NCI-H748 treated with DMSO at 0.1 percent for 48 hours (cell line): ENCODE measurements at regions not wholly inside any gene's neighbourhood (a gene's known extent, or its start where the extent isn't known, plus 50 kb on each side); places are given as distances from the start of the nearest gene placed in this dataset.

Source experiments
- DNase-seq: peaks from one replicate; lab custom pipeline; 2025; lab: John Stamatoyannopoulos, UW

DNA sequence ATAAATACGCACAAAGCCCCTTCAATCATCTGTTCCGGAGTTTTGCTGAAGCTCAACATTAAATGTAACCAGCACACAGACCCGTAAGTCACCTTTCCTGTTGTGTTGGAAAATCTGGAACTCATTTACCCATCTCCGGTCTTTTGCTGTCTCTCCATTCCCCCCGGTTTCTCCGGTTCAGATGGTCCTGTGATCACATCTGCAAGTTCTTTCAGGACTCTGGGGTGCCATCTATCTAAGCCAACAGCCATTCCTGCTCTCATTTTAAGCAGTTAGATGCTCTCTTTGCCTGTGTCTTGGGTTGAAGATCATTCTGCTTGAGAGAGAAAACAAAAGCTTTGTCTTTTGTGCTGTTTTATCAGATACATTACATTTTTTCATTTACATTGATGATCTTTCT is 91.7 kb upstream of the TGIF1 start:
- no peak for DNase-seq

DNA sequence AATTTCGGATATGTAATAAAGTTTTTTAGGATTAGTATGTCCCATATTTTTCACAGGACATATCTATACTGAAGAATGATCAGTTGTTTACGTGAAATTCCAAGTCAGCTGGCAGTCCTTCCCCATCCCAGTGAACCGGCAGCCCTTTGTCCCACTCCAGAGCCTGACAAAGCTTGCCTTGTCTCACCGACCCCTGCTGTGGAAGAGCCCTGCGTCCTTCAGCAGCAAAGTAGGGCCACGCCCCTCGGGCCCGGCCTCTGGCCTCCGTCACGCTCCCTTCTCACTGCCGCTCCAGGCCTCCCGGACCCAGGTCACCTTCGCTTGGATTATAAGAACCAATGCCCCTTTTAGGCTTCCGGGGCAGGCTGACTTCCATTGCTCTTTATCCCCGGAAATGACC is 89.8 kb upstream of the TGIF1 start:
- no peak for DNase-seq

DNA sequence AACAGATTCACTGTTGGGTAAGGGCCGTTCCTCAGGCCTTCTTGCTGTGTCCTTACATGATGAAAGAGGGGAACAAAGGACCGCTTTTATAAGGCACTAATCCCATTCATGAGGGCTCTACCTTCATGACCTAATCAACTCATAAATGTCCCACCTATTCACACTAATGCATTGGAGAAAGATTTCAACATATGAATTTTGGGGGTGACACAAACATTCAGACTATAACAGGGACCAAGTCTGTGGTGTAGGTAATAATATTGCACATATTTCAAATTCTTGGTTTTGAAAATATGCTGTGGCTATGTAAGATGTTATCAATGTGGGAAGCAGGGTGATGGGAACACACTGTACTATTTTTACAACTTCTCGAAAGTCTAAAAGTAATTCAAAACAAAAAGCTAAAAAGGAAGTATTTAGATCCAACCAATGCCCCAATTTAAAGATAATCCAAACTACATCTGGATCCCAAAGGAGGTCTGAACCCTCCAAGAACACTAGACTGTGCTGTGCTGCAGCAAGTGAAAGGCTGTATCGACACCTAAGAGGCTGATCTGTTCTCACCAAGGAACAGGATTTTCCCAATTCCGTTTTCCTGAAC is 82.4 kb upstream of the TGIF1 start:
- no peak for DNase-seq

DNA sequence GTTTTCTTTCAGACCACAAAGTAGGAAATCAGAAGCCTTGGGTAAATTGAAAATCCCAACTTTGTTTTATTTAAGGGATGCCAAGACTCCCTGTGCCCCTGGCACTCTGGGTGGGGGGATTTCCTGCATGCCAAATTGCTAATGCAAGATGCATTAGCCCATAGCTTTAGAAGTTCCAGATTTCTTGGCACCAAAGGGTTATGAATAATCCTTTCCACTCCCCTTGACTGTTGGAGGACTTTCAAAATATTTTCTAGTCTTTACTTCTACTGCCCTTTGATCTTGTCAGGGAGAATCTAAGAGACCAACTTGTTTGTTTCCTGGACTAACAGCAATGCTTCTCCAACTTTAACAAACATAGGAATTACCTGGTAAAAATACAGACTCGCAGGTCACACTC is 81.8 kb upstream of the TGIF1 start:
- DNase-seq: no peak

DNA sequence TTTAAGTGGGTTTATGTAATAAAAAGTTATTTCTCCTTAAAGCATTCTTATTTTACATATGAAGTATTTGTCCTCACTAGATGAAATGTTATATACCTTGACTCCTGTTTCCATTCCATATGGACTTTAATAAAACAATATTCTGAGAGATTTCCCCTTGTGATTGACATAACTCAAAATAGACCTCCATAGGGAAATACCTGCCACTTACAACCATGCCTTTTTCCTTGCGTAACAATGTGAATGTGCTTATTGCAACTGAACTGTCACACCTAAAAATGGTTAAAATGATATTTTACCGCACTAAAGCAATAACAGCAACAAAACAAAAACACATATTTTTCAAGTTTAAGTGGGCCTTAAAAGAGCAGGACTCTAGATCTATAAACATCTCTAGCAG is 70.3 kb upstream of the TGIF1 start:
- DNase-seq: no peak

DNA sequence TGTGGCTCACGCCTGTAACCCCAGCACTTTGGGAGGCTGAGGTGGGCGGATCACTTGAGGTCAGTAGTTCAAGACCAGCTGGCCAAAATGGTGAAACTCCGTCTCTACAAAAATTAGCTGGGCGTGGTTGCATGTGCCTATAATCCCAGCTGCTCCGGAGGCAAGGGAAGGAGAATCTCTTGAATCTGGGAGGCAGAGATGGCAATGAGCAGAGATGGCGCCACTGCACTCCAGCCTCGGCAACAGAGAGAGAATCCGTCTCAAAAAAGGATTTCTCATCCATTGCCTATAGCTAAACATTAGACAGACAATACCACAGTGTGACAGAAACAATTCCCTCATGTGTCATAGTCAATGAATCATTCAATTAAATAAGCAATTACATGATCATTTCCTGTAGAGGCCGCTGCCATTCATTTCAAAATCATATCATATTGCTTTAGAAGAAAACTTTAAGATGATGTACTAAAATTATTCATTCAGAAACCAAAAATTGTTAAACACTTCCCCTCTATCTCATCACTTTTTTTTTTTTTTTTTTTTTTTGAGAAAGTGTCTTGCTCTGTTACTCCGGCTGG is 69.5 kb upstream of the TGIF1 start:
- DNase-seq: no peak

DNA sequence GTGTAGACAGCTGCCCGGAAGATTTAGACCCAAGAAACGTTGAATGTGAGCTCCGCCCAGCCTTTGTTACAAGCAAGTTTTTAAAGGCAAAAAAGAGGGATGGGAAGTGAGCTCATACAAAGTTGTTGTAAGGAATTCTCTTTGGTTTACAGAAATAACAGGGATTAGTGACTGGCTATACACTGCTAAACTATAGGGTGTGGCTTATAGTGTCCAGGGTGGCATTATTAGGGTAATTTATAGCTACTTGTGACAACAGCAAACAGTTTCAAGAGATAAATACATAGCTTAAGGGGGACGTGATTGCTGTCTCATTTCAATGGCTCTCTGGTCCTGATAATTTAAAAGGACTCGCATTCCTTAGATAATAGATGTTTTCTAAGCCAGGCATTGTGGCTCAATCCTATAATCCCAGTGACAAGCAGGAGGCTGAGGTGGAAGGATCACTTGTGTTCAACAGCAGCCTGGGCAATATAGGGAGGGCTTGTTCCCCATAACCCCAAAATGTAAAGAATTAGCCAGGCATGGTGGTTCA is 66.5 kb upstream of the TGIF1 start:
- DNase-seq: peak; percentile 74

DNA sequence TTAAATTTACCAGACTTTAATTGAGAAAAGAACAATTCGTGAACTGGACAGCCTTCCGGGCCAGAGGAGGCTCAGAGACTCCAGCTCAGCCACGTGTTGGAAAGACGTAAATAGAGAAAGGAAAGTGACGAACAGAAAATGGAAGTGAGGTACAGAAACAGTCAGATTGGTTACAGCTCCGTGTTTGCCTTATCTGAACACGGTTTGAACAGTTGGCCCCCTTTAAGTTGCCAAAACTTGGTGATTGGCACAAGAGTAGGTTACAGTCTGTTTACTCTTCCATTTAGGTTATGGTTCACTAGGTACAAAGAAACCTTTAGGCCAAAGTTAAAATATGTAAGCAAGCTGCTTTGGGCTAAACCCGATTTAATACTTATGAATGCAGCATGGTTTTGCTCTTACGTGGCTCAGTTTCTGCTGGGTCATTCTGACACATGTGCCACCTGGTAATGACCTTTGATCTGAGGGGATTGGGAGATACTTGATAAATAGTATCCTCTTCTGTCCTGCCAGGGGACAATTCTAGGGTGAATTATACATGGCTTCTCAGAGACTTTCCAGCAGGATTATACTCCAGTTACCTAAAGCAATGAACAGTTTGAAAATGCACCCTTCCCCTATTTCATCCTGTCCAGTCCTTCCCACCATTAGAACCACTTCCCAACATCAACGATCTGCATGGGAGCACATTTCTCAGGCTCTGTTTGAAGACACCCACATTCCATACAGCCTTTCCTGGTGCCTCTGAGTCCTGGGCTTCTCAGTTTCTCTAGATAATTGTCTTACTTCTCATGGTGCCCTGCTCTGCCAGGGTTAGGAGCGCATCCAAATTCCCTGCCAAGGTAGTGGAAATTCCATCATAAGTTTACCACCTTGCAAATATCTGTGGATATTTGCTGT is 65.1 kb upstream of the TGIF1 start:
- DNase-seq: no peak

DNA sequence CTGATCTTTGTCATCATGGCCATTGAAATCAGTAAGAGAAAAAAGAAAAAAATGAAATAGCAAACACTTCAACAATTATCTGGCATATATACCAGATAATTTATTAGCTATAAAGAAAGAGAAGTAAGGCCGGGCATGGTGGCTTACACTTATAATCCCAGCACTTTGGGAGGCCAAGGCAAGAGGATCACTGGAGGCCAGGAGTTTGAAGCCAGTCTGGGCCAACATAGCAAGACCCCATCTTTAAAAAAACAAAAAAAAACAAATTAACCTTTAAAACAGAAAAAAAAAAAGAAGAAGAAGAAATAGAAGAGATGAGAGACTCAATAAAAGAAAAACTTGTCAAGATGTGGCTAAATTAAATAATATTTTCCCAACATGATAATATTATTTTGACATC is 61.6 kb upstream of the TGIF1 start:
- DNase-seq: no peak

DNA sequence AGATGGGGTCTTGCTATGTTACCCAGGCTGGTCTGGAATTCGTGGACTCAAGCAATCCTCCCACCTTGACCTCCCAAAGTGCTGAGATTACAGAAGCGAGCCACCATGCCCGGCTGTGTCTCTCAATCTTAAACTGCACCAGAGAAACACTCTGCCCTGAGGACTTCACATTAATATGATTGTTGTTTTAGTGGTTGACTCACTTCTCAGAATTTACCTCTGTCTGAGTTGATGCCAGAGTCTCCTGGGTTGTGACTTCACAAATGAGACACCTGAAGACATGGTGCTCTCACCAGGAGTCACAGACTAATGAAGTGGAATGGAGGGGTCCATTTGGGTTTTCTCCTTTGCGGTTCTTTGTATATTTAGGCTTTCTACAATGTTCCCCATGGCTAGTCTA is 61.0 kb upstream of the TGIF1 start:
- no peak for DNase-seq

DNA sequence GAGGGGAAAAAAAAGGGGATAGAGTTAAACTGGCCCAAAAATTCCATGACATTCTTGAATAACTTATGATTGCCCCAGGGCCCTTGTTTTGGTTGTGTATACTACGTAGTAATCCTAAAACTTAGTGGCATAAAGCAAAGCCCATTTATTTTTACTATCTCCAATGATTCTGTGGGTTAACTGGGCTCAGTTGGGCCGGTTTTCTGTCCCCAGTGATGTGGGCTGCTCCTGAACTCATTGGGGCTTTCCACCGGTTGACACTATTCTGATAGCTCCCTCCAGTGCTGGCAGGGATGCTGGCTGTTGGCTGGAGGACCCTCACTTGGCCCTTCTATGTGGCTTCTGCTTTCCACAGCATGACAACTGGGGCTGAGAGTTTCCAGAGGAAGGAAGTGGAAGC is 60.0 kb upstream of the TGIF1 start:
- DNase-seq: no peak

DNA sequence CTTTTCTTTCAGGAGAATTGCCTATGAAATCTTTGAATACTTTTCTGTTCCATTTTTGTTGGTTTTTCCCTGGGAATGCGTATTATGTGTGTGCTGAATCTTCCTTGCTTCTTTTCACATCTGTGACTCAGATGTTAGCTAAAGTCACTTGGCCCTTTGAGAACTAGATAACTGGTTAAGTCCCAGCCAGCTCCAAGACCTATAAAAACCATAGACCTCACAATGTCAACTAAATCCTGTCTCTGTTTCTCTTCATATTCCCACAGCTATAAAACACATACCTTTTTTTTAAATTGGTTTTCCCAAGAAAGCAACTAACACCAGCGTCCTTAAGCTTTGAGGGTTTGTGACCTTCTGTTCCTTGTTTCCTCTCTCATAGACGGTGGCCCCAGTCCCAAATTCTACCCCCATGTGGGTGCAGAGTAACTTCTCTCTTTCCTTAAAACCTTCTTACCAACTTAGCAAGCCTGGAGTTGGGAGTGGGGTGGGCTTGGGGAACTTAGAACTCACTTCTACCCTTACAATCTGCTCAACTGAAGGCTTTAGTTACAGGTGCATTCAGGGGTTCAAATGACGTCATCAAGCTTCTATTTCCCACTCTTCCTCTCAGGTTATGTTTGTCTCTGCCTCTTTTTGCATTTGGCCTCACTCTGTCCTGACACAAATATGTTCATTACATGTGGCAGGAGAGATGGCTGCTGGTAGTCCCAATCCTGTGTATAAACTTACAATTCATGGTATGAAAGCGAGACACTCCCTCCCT is 58.1 kb upstream of the TGIF1 start:
- no peak for DNase-seq

DNA sequence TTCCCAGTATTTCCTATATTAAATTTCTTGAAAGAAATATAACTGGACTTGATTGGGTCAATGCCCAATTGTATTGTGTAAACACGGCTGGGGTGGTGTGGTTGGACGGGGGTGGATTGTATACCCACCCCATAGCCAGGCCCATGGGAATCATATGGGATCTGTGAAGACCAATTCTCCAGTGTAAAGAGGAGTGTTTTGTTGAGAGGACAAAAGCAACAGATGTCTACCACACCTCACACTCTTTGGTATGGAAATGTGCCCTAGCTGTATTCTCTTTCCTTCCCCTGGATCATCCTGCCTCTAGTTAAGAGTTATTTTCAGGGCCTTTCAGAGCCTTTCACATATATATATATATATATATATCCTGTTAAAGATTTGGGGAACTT is 57.5 kb upstream of the TGIF1 start:
- no peak for DNase-seq

DNA sequence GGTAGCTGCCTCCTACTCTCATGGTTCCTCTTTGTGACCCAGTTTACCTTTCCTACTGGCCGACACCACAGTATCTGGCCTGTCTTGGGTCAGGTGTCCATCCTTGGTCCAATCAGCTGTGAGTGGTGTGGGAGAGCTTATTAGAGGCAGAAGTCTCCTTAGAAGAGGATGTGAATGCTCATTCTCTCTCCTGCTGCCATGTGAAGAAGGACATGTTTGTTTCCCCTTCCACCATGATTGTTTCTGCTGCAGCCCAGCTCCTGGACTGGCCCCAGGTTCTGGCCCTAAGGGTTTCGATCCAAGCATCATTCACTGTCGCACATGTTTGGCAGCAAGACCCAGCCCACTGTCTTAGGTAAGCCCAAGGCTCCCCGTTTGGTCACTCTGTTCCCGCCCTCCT is 55.3 kb upstream of the TGIF1 start:
- DNase-seq: no peak

DNA sequence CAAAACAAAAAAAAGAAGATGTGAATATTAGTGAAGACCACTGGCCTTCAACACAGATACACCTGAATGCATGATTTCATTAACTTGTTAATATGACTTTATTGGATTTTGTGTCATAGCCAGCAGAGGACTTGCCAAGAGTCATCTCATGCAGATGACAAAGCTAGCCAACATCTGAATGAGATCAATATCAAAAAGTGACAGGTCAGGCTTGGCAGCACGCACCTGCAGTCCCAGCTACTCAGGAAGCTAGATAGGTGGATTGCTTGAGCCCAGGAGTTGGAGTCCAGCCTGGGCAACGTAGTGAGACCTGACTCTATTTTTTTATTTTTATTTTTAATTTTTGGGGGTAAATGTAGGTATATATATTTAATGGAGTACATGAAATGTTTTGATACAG is 54.5 kb upstream of the TGIF1 start:
- DNase-seq: no peak

DNA sequence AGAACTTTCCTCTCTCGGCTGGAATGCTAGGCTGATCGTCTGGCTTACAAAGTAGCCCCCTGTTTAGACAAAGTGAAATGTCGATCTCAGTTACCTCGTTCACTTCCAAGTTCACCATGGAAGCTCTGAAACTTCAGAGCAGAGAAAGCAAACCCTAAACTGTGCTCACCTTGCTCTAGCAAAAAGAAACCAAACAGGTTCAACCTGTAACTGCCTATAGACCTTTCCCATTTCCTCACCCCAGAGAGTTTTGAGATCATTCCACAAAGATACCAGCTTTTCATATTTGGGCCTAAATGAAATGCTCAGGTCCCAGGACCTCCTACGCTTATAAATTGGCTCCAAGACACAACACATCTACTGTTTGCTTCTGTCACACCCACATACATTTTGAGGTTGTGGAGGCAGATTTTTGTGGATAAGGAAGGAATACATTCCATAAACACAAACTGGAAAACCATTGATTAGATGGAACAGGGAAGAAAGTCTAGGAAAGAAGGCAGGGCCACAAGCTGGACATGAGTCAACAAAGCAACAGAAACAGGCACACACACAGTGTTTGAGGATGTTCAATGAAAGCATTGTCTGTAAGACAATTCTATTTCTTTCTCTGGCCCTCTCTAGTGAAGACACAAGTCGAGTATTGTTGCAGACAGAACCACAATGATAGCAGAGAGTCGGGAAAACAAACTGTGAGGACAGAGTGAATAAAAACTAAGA is 52.8 kb upstream of the TGIF1 start:
- DNase-seq: no peak

DNA sequence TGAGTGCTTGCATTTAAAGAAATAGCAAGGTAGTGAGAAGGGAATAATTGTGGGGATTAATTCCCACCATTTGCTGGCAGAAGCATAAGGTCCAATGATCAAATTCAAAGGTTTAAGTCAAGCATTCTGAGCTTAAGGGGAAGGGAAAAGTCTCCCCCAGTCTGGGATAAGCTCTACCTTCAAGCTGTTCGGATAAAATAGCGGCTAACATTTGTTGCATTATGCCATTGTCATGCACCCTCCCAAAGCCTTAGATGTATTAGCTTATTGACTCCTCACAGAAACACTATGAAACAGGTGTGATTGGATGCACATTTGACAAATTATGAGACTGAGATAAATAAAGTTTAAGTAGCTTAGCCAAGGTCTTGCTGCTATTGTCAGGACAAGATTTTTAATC is 52.2 kb upstream of the TGIF1 start:
- no peak for DNase-seq
